ENCODE measurements at regions not wholly inside any gene's neighbourhood (a gene's known extent, or its start where the extent isn't known, plus 50 kb on each side); places are given as distances from the start of the nearest gene placed in this dataset.

GRCh38 chr6:170073846-170074245 is 217.0 kb downstream of the DLL1 start:
- no peak for FAIRE-seq
- Mint-ChIP-seq H3K36me3 (ENCODE audit: low read depth, unreplicated experiment) (no peaks in the 10 kb centered on the region), H3K9me3 (ENCODE audit: unreplicated experiment) (peaks cover 14% of the 10 kb centered on the region), H3K27me3 (ENCODE audit: low read depth, unreplicated experiment) (peaks cover 17% of the 10 kb centered on the region), H3K27ac (ENCODE audit: unreplicated experiment) (no peak overlapping the region), H3K4me1 (ENCODE audit: low read depth, unreplicated experiment) (peaks cover 10% of the 10 kb centered on the region), H3K4me3 (ENCODE audit: unreplicated experiment) (no peak overlapping the region)
- Histone ChIP-seq H3K36me3 (ENCODE audit: insufficient read depth, low read length) (no peaks in the 10 kb centered on the region), H4K20me1 (ENCODE audit: insufficient read depth, low read length) (no peaks in the 10 kb centered on the region), H2AFZ (ENCODE audit: low read depth, low read length) (no peak overlapping the region), H3K9ac (ENCODE audit: low read length) (no peak overlapping the region), H3K79me2 (ENCODE audit: insufficient read depth, low read length) (no peaks in the 10 kb centered on the region), H3K4me1 (ENCODE audit: insufficient read depth, low read length) (no peaks in the 10 kb centered on the region), H3K27me3 (ENCODE audit: insufficient read depth, low read length) (no peaks in the 10 kb centered on the region), H3K9me3 (ENCODE audit: insufficient read depth, low read depth, low read length) (peaks cover 3% of the 10 kb centered on the region), H3K27ac (ENCODE audit: low read depth, low read length) (no peak overlapping the region), H3K4me2 (ENCODE audit: low read length) (no peak overlapping the region), H3K4me3 (ENCODE audit: insufficient read depth, low read depth, low read length) (no peak overlapping the region)
- no peak for TF ChIP-seq EZH2 (IDR thresholded peaks at IDR 0.05; ENCODE audit: insufficient read depth, low read length)
- no peak for TF ChIP-seq CTCF (IDR thresholded peaks at IDR 0.05; ENCODE audit: insufficient read depth, low read depth, low read length)
- no peak for DNase-seq (ENCODE audit: low read depth)

GRCh38 chr6:170072246-170072645 is 218.6 kb downstream of the DLL1 start:
- Histone ChIP-seq H3K4me2 (ENCODE audit: low read length) (no peak overlapping the region), H3K27me3 (ENCODE audit: insufficient read depth, low read length) (no peaks in the 10 kb centered on the region), H3K4me1 (ENCODE audit: insufficient read depth, low read length) (no peaks in the 10 kb centered on the region), H2AFZ (ENCODE audit: low read depth, low read length) (no peak overlapping the region), H4K20me1 (ENCODE audit: insufficient read depth, low read length) (no peaks in the 10 kb centered on the region), H3K9ac (ENCODE audit: low read length) (no peak overlapping the region), H3K27ac (ENCODE audit: low read depth, low read length) (no peak overlapping the region), H3K9me3 (ENCODE audit: insufficient read depth, low read depth, low read length) (peaks cover 3% of the 10 kb centered on the region), H3K79me2 (ENCODE audit: insufficient read depth, low read length) (no peaks in the 10 kb centered on the region), H3K4me3 (ENCODE audit: insufficient read depth, low read depth, low read length) (no peak overlapping the region), H3K36me3 (ENCODE audit: insufficient read depth, low read length) (no peaks in the 10 kb centered on the region)
- DNase-seq (ENCODE audit: low read depth) (no peak), FAIRE-seq (no peak)
- Mint-ChIP-seq H3K4me1 (ENCODE audit: low read depth, unreplicated experiment) (peaks cover 10% of the 10 kb centered on the region), H3K36me3 (ENCODE audit: low read depth, unreplicated experiment) (no peaks in the 10 kb centered on the region), H3K4me3 (ENCODE audit: unreplicated experiment) (no peak overlapping the region), H3K9me3 (ENCODE audit: unreplicated experiment) (peaks cover 14% of the 10 kb centered on the region), H3K27me3 (ENCODE audit: low read depth, unreplicated experiment) (peaks cover 20% of the 10 kb centered on the region), H3K27ac (ENCODE audit: unreplicated experiment) (no peak overlapping the region)
- TF ChIP-seq CTCF (IDR thresholded peaks at IDR 0.05; ENCODE audit: insufficient read depth, low read depth, low read length): no peak
- TF ChIP-seq EZH2 (IDR thresholded peaks at IDR 0.05; ENCODE audit: insufficient read depth, low read length): no peak

- H3K9me3 Mint-ChIP-seq (ENCODE audit: unreplicated experiment): peaks cover 14% of the 10 kb centered on the region
- no peak overlapping the region for H3K4me2 ChIP-seq (ENCODE audit: low read length)
- peaks cover 10% of the 10 kb centered on the region for H3K4me1 Mint-ChIP-seq (ENCODE audit: low read depth, unreplicated experiment)
- DNase-seq (ENCODE audit: low read depth): no peak
- no peak overlapping the region for H3K9ac ChIP-seq (ENCODE audit: low read length)
- H3K4me3 ChIP-seq (ENCODE audit: insufficient read depth, low read depth, low read length): no peak overlapping the region
- no peak overlapping the region for H3K4me3 Mint-ChIP-seq (ENCODE audit: unreplicated experiment)
- no peak for TF ChIP-seq EZH2 (IDR thresholded peaks at IDR 0.05; ENCODE audit: insufficient read depth, low read length)
- TF ChIP-seq CTCF (IDR thresholded peaks at IDR 0.05; ENCODE audit: insufficient read depth, low read depth, low read length): no peak
- no peaks in the 10 kb centered on the region for H3K36me3 Mint-ChIP-seq (ENCODE audit: low read depth, unreplicated experiment)
- no peaks in the 10 kb centered on the region for H3K27me3 ChIP-seq (ENCODE audit: insufficient read depth, low read length)
- H3K36me3 ChIP-seq (ENCODE audit: insufficient read depth, low read length): no peaks in the 10 kb centered on the region
- no peaks in the 10 kb centered on the region for H3K4me1 ChIP-seq (ENCODE audit: insufficient read depth, low read length)
- H3K9me3 ChIP-seq (ENCODE audit: insufficient read depth, low read depth, low read length): peaks cover 3% of the 10 kb centered on the region
- no peak overlapping the region for H3K27ac Mint-ChIP-seq (ENCODE audit: unreplicated experiment)
- no peak overlapping the region for H2AFZ ChIP-seq (ENCODE audit: low read depth, low read length)
- no peak for FAIRE-seq
- H3K27ac ChIP-seq (ENCODE audit: low read depth, low read length): no peak overlapping the region
- H4K20me1 ChIP-seq (ENCODE audit: insufficient read depth, low read length): no peaks in the 10 kb centered on the region
- no peaks in the 10 kb centered on the region for H3K79me2 ChIP-seq (ENCODE audit: insufficient read depth, low read length)
- peaks cover 12% of the 10 kb centered on the region for H3K27me3 Mint-ChIP-seq (ENCODE audit: low read depth, unreplicated experiment)
Measured at GRCh38 chr6:170069611-170070010, 221.3 kb downstream of the DLL1 start.

All from astrocyte (in vitro differentiated cells and primary cell).